HCT116 (cell line): ENCODE measurements at regions not wholly inside any gene's neighbourhood (a gene's known extent, or its start where the extent isn't known, plus 50 kb on each side); places are given as distances from the start of the nearest gene placed in this dataset.

Experiments used
- CEBPB ChIP-seq: IDR thresholded peaks from 2 replicates; pipeline ENCODE4 v1.6.1; 2012; ENCODE audit warnings: low read depth
- EZH2phosphoT487 ChIP-seq: fragments of 200-600 bp; IDR thresholded peaks from 2 replicates; pipeline ENCODE4 v1.6.1; 2018; ENCODE audit warnings: antibody characterized with exemption, borderline replicate concordance
- POLR2AphosphoS5 ChIP-seq: IDR thresholded peaks from 2 replicates; pipeline ENCODE4 v1.6.1; 2011; ENCODE audit warnings: mild to moderate bottlenecking, low read depth, low read length, moderate library complexity
- SP1 ChIP-seq: IDR thresholded peaks from 2 replicates; pipeline ENCODE4 v1.6.1; 2012; ENCODE audit warnings: low read depth
- TF ChIP-seq, protein P1 (sequence below): IDR thresholded peaks from 2 replicates; pipeline ENCODE4 v1.6.1; 2012; ENCODE audit warnings: low read depth
- TF ChIP-seq, protein P2 (sequence below), 3 experiments: fragments of 200-600 bp in 1 of 3; sonication (generic) in 1 of 3; IDR thresholded peaks in 2 of 3; conservative IDR thresholded peaks in 1 of 3; 2 replicates each; pipeline ENCODE4 v1.5.1; 2012 to 2017; ENCODE audit warnings: low read depth in 2 of 3, low read length in 2 of 3, antibody characterized with exemption in 1 of 3, borderline replicate concordance in 1 of 3, control low read depth in 1 of 3, mild to moderate bottlenecking in 1 of 3, mixed read lengths in 1 of 3, mixed run types in 1 of 3, moderate library complexity in 1 of 3; ENCODE audit not compliant: insufficient read depth in 1 of 3

DNA sequence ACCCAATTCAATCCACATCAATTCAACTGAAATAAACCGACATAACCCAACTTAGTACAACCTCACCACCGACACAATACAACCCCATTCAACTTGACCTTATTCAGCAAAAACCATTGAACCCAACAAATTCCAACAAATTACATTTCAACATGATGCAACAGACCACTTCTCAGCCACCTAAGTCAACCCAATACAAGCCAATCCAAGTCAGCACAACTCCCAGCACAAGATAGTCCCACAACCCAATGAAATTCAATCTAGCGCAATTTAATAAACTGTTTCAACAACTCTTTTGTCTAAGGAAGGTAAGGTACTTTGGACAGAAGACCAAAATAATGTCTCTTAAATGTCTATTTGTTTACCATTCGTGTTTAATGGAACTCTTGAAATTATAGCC is 226.0 kb downstream of the MIAT start:
- TF ChIP-seq POLR2AphosphoS5 (no peak), CEBPB (no peak), SP1 (no peak), EZH2phosphoT487 (no peak)
- TF ChIP-seq, protein P1, sequence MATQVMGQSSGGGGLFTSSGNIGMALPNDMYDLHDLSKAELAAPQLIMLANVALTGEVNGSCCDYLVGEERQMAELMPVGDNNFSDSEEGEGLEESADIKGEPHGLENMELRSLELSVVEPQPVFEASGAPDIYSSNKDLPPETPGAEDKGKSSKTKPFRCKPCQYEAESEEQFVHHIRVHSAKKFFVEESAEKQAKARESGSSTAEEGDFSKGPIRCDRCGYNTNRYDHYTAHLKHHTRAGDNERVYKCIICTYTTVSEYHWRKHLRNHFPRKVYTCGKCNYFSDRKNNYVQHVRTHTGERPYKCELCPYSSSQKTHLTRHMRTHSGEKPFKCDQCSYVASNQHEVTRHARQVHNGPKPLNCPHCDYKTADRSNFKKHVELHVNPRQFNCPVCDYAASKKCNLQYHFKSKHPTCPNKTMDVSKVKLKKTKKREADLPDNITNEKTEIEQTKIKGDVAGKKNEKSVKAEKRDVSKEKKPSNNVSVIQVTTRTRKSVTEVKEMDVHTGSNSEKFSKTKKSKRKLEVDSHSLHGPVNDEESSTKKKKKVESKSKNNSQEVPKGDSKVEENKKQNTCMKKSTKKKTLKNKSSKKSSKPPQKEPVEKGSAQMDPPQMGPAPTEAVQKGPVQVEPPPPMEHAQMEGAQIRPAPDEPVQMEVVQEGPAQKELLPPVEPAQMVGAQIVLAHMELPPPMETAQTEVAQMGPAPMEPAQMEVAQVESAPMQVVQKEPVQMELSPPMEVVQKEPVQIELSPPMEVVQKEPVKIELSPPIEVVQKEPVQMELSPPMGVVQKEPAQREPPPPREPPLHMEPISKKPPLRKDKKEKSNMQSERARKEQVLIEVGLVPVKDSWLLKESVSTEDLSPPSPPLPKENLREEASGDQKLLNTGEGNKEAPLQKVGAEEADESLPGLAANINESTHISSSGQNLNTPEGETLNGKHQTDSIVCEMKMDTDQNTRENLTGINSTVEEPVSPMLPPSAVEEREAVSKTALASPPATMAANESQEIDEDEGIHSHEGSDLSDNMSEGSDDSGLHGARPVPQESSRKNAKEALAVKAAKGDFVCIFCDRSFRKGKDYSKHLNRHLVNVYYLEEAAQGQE, result no peak
- TF ChIP-seq, protein P2, sequence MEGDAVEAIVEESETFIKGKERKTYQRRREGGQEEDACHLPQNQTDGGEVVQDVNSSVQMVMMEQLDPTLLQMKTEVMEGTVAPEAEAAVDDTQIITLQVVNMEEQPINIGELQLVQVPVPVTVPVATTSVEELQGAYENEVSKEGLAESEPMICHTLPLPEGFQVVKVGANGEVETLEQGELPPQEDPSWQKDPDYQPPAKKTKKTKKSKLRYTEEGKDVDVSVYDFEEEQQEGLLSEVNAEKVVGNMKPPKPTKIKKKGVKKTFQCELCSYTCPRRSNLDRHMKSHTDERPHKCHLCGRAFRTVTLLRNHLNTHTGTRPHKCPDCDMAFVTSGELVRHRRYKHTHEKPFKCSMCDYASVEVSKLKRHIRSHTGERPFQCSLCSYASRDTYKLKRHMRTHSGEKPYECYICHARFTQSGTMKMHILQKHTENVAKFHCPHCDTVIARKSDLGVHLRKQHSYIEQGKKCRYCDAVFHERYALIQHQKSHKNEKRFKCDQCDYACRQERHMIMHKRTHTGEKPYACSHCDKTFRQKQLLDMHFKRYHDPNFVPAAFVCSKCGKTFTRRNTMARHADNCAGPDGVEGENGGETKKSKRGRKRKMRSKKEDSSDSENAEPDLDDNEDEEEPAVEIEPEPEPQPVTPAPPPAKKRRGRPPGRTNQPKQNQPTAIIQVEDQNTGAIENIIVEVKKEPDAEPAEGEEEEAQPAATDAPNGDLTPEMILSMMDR (IDR thresholded peaks at IDR 0.05 in 2 of 3, conservative IDR thresholded peaks at IDR 0.05 in 1 of 3; ENCODE audit: borderline replicate concordance in 1 of 3, insufficient read depth in 1 of 3, low read depth in 2 of 3, low read length in 2 of 3), result no peak
